RWPE1 (cell line): ENCODE measurements at regions not wholly inside any gene's neighbourhood (a gene's known extent, or its start where the extent isn't known, plus 50 kb on each side); places are given as distances from the start of the nearest gene placed in this dataset.

Experiments
- CTCF ChIA-PET: fragments of 350-600 bp; sonication (Branson Sonifier 250); formaldehyde crosslinking; extraction: SDS; loops from one replicate; lab custom pipeline; 2021; lab: Yijun Ruan, JAX
- POLR2A ChIA-PET: fragments of 400-600 bp; formaldehyde crosslinking; extraction: SDS; loops from one replicate; lab custom pipeline; 2020; ENCODE audit warnings: antibody characterized with exemption; ENCODE audit not compliant: low non-redundant PET; lab: Yijun Ruan, JAX
- DNase-seq: peaks from one replicate; pipeline ENCODE4 v3.0.0; 2012; ENCODE audit warnings: low spot score
- H3K27ac ChIP-seq: fragments of 450-650 bp; 2 replicates; pipeline ENCODE4 v1.5.1; 2017
- CTCF ChIP-seq: fragments of 450-650 bp; conservative IDR thresholded peaks from 2 replicates; pipeline ENCODE4 v1.5.1; 2017; ENCODE audit warnings: low read depth, mild to moderate bottlenecking

DNA sequence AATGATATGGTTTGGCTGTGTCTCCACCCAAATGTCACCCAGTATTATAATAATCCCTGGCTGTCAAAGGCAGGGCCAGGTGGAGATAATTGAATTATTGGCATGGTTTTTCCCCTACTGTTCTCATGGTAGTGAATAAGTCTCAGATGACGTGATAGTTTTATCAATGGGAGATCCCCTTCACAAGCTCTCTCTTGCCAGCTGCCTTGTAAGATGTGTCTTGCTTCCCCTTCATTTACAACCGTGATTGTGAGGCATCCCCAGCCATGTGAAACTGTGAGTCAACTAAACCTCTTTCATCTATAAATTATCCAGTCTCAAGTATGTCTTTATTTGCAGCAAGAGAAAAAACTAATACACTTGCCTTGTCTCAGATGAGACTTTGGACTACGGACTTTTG is 907.3 kb upstream of the MANEA start:
- POLR2A ChIA-PET = no interaction called here
- H3K27ac ChIP-seq = no peak overlapping the region
- CTCF ChIA-PET = no interaction called here
- no peak for TF ChIP-seq CTCF
- no peak for DNase-seq

GRCh38 chr6:94668876-94669275 is 908.5 kb upstream of the MANEA start:
- no peak for TF ChIP-seq CTCF
- ChIA-PET POLR2A (no interaction called here), CTCF (no interaction called here)
- no peak for DNase-seq
- H3K27ac ChIP-seq = no peak overlapping the region

GRCh38 chr6:94658929-94659328 is 918.4 kb upstream of the MANEA start:
- H3K27ac ChIP-seq = no peak overlapping the region
- no peak for TF ChIP-seq CTCF
- ChIA-PET POLR2A (no interaction called here), CTCF (no interaction called here)
- DNase-seq = no peak

DNA sequence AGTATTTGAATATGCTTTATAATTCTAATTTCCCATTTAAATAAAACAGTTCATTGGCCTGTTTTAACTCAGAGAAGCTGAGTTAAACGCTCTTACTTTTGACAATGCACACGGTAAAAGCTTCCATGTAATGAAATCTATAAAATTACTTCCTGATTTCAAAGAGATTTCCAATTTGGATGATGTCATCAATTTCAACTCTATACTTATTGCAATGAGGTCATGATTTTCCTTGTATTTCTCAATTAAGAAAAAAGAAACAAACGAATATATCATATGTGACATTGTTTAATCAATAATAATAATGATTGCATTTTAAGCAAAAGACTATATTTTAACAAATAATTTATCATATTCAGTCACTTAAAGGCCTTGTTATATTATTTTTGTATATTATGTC is 926.1 kb upstream of the MANEA start:
- TF ChIP-seq CTCF = no peak
- POLR2A ChIA-PET = no interaction called here
- DNase-seq = no peak
- CTCF ChIA-PET = no interaction called here
- no peak overlapping the region for H3K27ac ChIP-seq

DNA sequence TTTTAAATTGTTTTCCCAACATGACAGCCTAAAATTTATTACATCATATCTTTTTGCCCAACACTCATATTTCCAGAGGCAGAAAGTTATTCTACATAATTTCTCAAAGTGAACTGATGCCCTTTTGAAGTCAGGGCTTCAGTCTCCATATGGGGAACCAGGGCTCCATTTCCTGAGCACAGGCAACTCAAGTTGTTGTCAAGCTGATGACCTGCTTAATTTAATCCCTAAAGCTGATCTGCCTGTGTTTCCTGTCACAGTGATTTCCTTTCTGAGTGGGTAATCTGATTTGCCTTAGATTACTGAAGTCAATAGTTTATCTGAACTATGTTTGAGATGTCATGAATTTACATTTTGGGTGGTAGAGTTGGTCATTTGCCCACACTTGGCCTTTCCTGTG is 932.1 kb upstream of the MANEA start:
- no peak overlapping the region for H3K27ac ChIP-seq
- ChIA-PET CTCF (no interaction called here), POLR2A (no interaction called here)
- TF ChIP-seq CTCF = no peak
- DNase-seq = no peak

GRCh38 chr6:94639564-94639963 is 937.8 kb upstream of the MANEA start:
- ChIA-PET CTCF (no interaction called here), POLR2A (no interaction called here)

More at GRCh38 chr6:94639564-94639963, 937.8 kb upstream of the MANEA start:
- no peak overlapping the region for H3K27ac ChIP-seq
- no peak for DNase-seq
- TF ChIP-seq CTCF = no peak
